ENCODE measurements at regions not wholly inside any gene's neighbourhood (a gene's known extent, or its start where the extent isn't known, plus 50 kb on each side); places are given as distances from the start of the nearest gene placed in this dataset.
"Not testable (repeated sequence)": the region's sequence is repeated elsewhere in the genome, so short reads cannot be mapped to it uniquely, and the experiment has no call there.

- Histone ChIP-seq H3K4me3 (ENCODE audit: low read length) (no peak overlapping the region), H3K27me3 (ENCODE audit: insufficient read depth, low read length) (no peaks in the 10 kb centered on the region), H3K9me3 (ENCODE audit: insufficient read depth, low read depth, low read length) (no peaks in the 10 kb centered on the region), H3K4me1 (ENCODE audit: insufficient read depth, low read length) (peaks cover 7% of the 10 kb centered on the region; the same call in 1 of the 2 replicates), H3K36me3 (ENCODE audit: insufficient read depth, low read depth, low read length) (no peaks in the 10 kb centered on the region), H3K27ac (ENCODE audit: low read length) (no peak overlapping the region), H3K9ac (ENCODE audit: low read depth, low read length) (no peak overlapping the region)
Measured at GRCh38 chr2:146547236-146547635, 1297.6 kb upstream of the ACVR2A start.

- Histone ChIP-seq H3K9ac (ENCODE audit: low read depth, low read length) (no peak overlapping the region), H3K4me1 (ENCODE audit: insufficient read depth, low read length) (peaks cover 15% of the 10 kb centered on the region; the same call in 1 of the 2 replicates), H3K27ac (ENCODE audit: low read length) (no peak overlapping the region), H3K27me3 (ENCODE audit: insufficient read depth, low read length) (no peaks in the 10 kb centered on the region), H3K36me3 (ENCODE audit: insufficient read depth, low read depth, low read length) (no peaks in the 10 kb centered on the region), H3K9me3 (ENCODE audit: insufficient read depth, low read depth, low read length) (no peaks in the 10 kb centered on the region), H3K4me3 (ENCODE audit: low read length) (no peak overlapping the region)
Measured at GRCh38 chr2:146544701-146545100, 1300.1 kb upstream of the ACVR2A start.

DNA sequence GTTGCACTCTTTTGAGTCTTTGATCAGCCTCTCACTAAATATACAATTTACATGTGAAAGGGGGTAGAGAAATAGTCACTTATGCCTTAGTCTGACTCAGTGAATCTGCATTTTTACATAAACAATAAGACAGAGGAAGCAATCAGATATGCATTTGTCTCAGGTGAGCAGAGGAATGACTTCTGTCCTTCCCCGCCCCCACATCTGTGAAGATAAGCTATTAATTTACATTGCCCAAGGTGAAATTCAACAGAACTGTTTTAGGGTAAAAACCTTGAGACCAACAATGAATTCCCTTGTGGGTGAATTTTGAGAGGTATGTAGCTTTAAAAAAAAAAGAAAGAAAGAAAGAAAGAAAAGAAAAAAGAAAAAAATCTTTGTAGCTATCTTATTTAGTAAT lies 1302.9 kb upstream of the ACVR2A start:
- Histone ChIP-seq H3K27me3 (ENCODE audit: insufficient read depth, low read length) (no peaks in the 10 kb centered on the region), H3K9ac (ENCODE audit: low read depth, low read length) (peak overlapping the region; percentile 81), H3K27ac (ENCODE audit: low read length) (peak overlapping the region; percentile 97), H3K9me3 (ENCODE audit: insufficient read depth, low read depth, low read length) (no peaks in the 10 kb centered on the region), H3K36me3 (ENCODE audit: insufficient read depth, low read depth, low read length) (no peaks in the 10 kb centered on the region), H3K4me3 (ENCODE audit: low read length) (peak overlapping the region; percentile 24; the same call in 1 of the 2 replicates), H3K4me1 (ENCODE audit: insufficient read depth, low read length) (peaks cover 23% of the 10 kb centered on the region)

GRCh38 chr2:146540271-146540932 lies 1304.4 kb upstream of the ACVR2A start:
- Histone ChIP-seq H3K27ac (ENCODE audit: low read length) (peak overlapping the region; percentile 97), H3K27me3 (ENCODE audit: insufficient read depth, low read length) (no peaks in the 10 kb centered on the region), H3K9me3 (ENCODE audit: insufficient read depth, low read depth, low read length) (no peaks in the 10 kb centered on the region), H3K4me3 (ENCODE audit: low read length) (peak overlapping the region; percentile 37; the same call in 1 of the 2 replicates), H3K4me1 (ENCODE audit: insufficient read depth, low read length) (peaks cover 23% of the 10 kb centered on the region), H3K9ac (ENCODE audit: low read depth, low read length) (peak overlapping the region; percentile 81), H3K36me3 (ENCODE audit: insufficient read depth, low read depth, low read length) (no peaks in the 10 kb centered on the region)

- H3K4me3 ChIP-seq (ENCODE audit: low read length); H3K9me3 ChIP-seq (ENCODE audit: insufficient read depth, low read depth, low read length); H3K36me3 ChIP-seq (ENCODE audit: insufficient read depth, low read depth, low read length); H3K27me3 ChIP-seq (ENCODE audit: insufficient read depth, low read length): not testable (repeated sequence)
- Histone ChIP-seq H3K9ac (ENCODE audit: low read depth, low read length) (peak overlapping the region; percentile 81; the same call in 1 of the 2 replicates), H3K27ac (ENCODE audit: low read length) (peak overlapping the region; percentile 98), H3K4me1 (ENCODE audit: insufficient read depth, low read length) (peaks cover 23% of the 10 kb centered on the region)
Measured at GRCh38 chr2:146539739-146540138, 1305.1 kb upstream of the ACVR2A start.

DNA sequence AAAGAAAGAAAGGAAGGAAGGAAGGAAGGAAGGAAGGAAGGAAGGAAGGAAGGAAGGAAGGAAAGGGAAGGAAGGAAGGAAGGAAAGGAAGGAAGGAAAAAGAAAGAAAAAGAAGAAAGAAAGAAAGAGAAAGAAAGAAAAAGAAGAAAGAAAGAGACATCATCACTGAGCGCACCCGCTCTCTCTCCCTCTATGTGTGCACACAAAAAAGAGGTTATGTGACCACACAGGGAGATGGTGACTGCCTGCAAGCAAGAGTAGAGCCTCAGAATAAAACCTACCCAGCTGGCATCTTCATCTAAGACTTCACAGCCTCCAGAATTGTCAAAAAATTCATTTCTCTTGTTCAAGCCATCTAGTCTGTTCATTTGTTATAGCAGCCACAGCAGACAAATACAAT lies 1307.4 kb upstream of the ACVR2A start:
- Histone ChIP-seq H3K9me3 (ENCODE audit: insufficient read depth, low read depth, low read length) (no peaks in the 10 kb centered on the region), H3K4me3 (ENCODE audit: low read length) (no peak overlapping the region)

GRCh38 chr2:146532509-146533147 lies 1312.2 kb upstream of the ACVR2A start:
- Histone ChIP-seq H3K36me3 (ENCODE audit: insufficient read depth, low read depth, low read length) (no peaks in the 10 kb centered on the region), H3K9me3 (ENCODE audit: insufficient read depth, low read depth, low read length) (no peaks in the 10 kb centered on the region), H3K4me1 (ENCODE audit: insufficient read depth, low read length) (peaks cover 5% of the 10 kb centered on the region; the same call in 1 of the 2 replicates), H3K9ac (ENCODE audit: low read depth, low read length) (no peak overlapping the region; the same call in 1 of the 2 replicates), H3K27me3 (ENCODE audit: insufficient read depth, low read length) (no peaks in the 10 kb centered on the region), H3K27ac (ENCODE audit: low read length) (no peak overlapping the region), H3K4me3 (ENCODE audit: low read length) (no peak overlapping the region)

More for the DNA sequence above, 1307.4 kb upstream of the ACVR2A start:
- Histone ChIP-seq H3K27me3 (ENCODE audit: insufficient read depth, low read length) (no peaks in the 10 kb centered on the region), H3K4me1 (ENCODE audit: insufficient read depth, low read length) (peaks cover 23% of the 10 kb centered on the region), H3K36me3 (ENCODE audit: insufficient read depth, low read depth, low read length) (no peaks in the 10 kb centered on the region), H3K27ac (ENCODE audit: low read length) (peak overlapping the region; percentile 98), H3K9ac (ENCODE audit: low read depth, low read length) (peak overlapping the region; percentile 33; the same call in 1 of the 2 replicates)

DNA sequence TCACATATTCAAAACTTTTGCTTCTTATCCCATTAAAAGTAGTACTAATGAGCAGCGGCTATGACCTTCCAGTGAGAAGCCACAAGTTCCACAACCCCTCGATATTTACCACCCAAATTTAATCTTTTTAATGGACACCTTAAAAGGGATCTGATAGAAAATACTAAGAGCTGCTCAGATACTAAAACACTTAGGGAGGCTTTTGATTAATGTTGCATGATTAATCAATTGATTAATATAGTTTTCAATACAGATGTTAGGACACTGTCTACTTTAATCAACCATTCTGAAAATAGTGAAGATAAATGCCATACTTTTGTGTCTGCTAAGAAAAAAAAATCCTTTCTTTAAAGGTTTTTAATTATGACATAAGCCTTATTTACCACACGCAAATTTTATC lies 1312.8 kb upstream of the ACVR2A start:
- H3K9me3 ChIP-seq (ENCODE audit: insufficient read depth, low read depth, low read length): no peaks in the 10 kb centered on the region
- H3K9ac ChIP-seq (ENCODE audit: low read depth, low read length): no peak overlapping the region
- no peak overlapping the region for H3K4me3 ChIP-seq (ENCODE audit: low read length)
- H3K36me3 ChIP-seq (ENCODE audit: insufficient read depth, low read depth, low read length): no peaks in the 10 kb centered on the region
- H3K27me3 ChIP-seq (ENCODE audit: insufficient read depth, low read length): no peaks in the 10 kb centered on the region
- H3K4me1 ChIP-seq (ENCODE audit: insufficient read depth, low read length): peaks cover 5% of the 10 kb centered on the region; the same call in 1 of the 2 replicates
- H3K27ac ChIP-seq (ENCODE audit: low read length): no peak overlapping the region

DNA sequence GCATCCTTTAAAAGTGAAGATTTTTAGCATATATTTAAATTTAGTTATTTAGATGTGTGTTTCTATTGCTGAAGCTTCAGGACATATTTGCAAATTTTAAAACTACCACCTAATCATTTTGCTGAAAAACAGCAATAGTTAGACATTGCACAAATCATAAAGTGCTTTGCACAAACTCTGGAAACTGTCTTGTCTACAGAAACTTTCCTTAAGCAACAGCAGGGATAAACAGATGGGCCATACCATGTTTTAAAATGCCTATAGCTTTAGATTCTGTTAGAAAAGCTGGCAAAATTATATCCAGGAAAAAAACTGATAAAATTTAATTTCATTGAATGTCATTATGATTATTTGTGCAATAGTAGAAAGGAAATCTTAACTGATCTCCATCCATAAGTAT lies 1313.9 kb upstream of the ACVR2A start:
- H3K27ac ChIP-seq (ENCODE audit: low read length): no peak overlapping the region
- H3K9ac ChIP-seq (ENCODE audit: low read depth, low read length): no peak overlapping the region
- peaks cover 5% of the 10 kb centered on the region; the same call in 1 of the 2 replicates for H3K4me1 ChIP-seq (ENCODE audit: insufficient read depth, low read length)
- 0 out of 2 replicates have a peak, but pooled peaks cover 3% of the 10 kb centered on the region for H3K36me3 ChIP-seq (ENCODE audit: insufficient read depth, low read depth, low read length)
- no peaks in the 10 kb centered on the region for H3K27me3 ChIP-seq (ENCODE audit: insufficient read depth, low read length)
- H3K9me3 ChIP-seq (ENCODE audit: insufficient read depth, low read depth, low read length): no peaks in the 10 kb centered on the region
- no peak overlapping the region for H3K4me3 ChIP-seq (ENCODE audit: low read length)

GRCh38 chr2:146527166-146527565 lies 1317.7 kb upstream of the ACVR2A start:
- Histone ChIP-seq H3K9ac (ENCODE audit: low read depth, low read length) (no peak overlapping the region), H3K36me3 (ENCODE audit: insufficient read depth, low read depth, low read length) (0 out of 2 replicates have a peak, but pooled peaks cover 3% of the 10 kb centered on the region)

GRCh38 chr2:146523196-146523595 lies 1321.6 kb upstream of the ACVR2A start:
- Histone ChIP-seq H3K27ac (ENCODE audit: low read length) (no peak overlapping the region), H3K4me3 (ENCODE audit: low read length) (no peak overlapping the region), H3K4me1 (ENCODE audit: insufficient read depth, low read length) (peaks cover 9% of the 10 kb centered on the region; the same call in 1 of the 2 replicates), H3K9ac (ENCODE audit: low read depth, low read length) (no peak overlapping the region), H3K36me3 (ENCODE audit: insufficient read depth, low read depth, low read length) (0 out of 2 replicates have a peak, but pooled peaks cover 3% of the 10 kb centered on the region), H3K27me3 (ENCODE audit: insufficient read depth, low read length) (no peaks in the 10 kb centered on the region), H3K9me3 (ENCODE audit: insufficient read depth, low read depth, low read length) (no peaks in the 10 kb centered on the region)

More at GRCh38 chr2:146527166-146527565, 1317.7 kb upstream of the ACVR2A start:
- Histone ChIP-seq H3K9me3 (ENCODE audit: insufficient read depth, low read depth, low read length) (no peaks in the 10 kb centered on the region), H3K27me3 (ENCODE audit: insufficient read depth, low read length) (no peaks in the 10 kb centered on the region), H3K4me3 (ENCODE audit: low read length) (no peak overlapping the region), H3K27ac (ENCODE audit: low read length) (no peak overlapping the region), H3K4me1 (ENCODE audit: insufficient read depth, low read length) (peaks cover 8% of the 10 kb centered on the region; the same call in 1 of the 2 replicates)

DNA sequence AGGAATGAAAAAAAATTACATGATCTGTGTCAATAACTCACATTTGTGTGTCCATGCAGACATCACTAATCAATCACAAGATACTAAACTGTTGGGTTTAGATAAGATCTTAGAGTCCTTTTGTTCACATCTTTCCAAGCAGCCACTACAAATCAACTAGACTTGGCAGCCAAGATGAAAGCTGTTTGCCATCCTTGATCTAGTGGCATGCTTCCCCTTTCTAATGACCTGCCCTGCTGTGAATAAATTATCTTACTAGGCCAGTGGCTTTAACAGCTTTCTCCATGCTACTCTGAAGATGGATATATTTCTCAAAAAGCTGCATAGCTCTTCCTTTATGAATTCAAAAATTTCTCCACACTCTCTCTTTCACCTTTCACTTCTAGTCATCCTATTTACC lies 1338.0 kb upstream of the ACVR2A start:
- H3K4me1 ChIP-seq (ENCODE audit: insufficient read depth, low read length): no peaks in the 10 kb centered on the region
- H3K27ac ChIP-seq (ENCODE audit: low read length): no peak overlapping the region
- H3K36me3 ChIP-seq (ENCODE audit: insufficient read depth, low read depth, low read length): no peaks in the 10 kb centered on the region
- no peaks in the 10 kb centered on the region for H3K27me3 ChIP-seq (ENCODE audit: insufficient read depth, low read length)
- no peaks in the 10 kb centered on the region for H3K9me3 ChIP-seq (ENCODE audit: insufficient read depth, low read depth, low read length)
- H3K4me3 ChIP-seq (ENCODE audit: low read length): no peak overlapping the region
- no peak overlapping the region for H3K9ac ChIP-seq (ENCODE audit: low read depth, low read length)
